H1 (cell line): ENCODE measurements at regions not wholly inside any gene's neighbourhood (a gene's known extent, or its start where the extent isn't known, plus 50 kb on each side); places are given as distances from the start of the nearest gene placed in this dataset.

Source experiments
- ATF3 ChIP-seq: IDR thresholded peaks from 2 replicates; pipeline ENCODE4 v1.6.1; 2011; ENCODE audit warnings: low read depth, mild to moderate bottlenecking, low read length; ENCODE audit not compliant: insufficient read depth
- EGR1 ChIP-seq: IDR thresholded peaks from 2 replicates; pipeline ENCODE4 v1.6.1; 2011; ENCODE audit warnings: low read depth, low read length, borderline replicate concordance
- RAD21 ChIP-seq, 2 experiments: IDR thresholded peaks in 1 of 2; conservative IDR thresholded peaks in 1 of 2; 2 replicates each; pipeline ENCODE4 v1.6.1; 2011; ENCODE audit warnings: low read depth in 2 of 2, low read length in 2 of 2, improper control_type of control experiment in 1 of 2, inconsistent platforms in 1 of 2, mild to moderate bottlenecking in 1 of 2, moderate library complexity in 1 of 2
- SP4 ChIP-seq: IDR thresholded peaks from 2 replicates; pipeline ENCODE4 v1.6.1; 2012; ENCODE audit warnings: low read length, inconsistent platforms

GRCh38 chr2:200086911-200087310, 131.5 kb downstream of the MAIP1 start (continued):
- TF ChIP-seq EGR1: no peak
- no peak for TF ChIP-seq ATF3
- TF ChIP-seq SP4: no peak
- no peak for TF ChIP-seq RAD21 (IDR thresholded peaks at IDR 0.05 in 1 of 2, conservative IDR thresholded peaks at IDR 0.05 in 1 of 2; ENCODE audit: low read depth in 2 of 2, low read length in 2 of 2)
